IMR-90 (cell line): ENCODE measurements at regions not wholly inside any gene's neighbourhood (a gene's known extent, or its start where the extent isn't known, plus 50 kb on each side); places are given as distances from the start of the nearest gene placed in this dataset.

ENCODE experiments used
- BHLHE40 ChIP-seq: fragments of 150-350 bp; IDR thresholded peaks from 2 replicates; pipeline ENCODE4 v1.6.1; 2016; ENCODE audit warnings: mild to moderate bottlenecking, low read depth, low read length
- CEBPB ChIP-seq: IDR thresholded peaks from 2 replicates; pipeline ENCODE4 v1.6.1; 2012; ENCODE audit warnings: low read depth, low read length, improper control_type of control experiment
- CHD1 ChIP-seq: IDR thresholded peaks from 2 replicates; pipeline ENCODE4 v1.6.1; 2012; ENCODE audit warnings: low read depth, low read length, improper control_type of control experiment
- MAZ ChIP-seq: IDR thresholded peaks from 2 replicates; pipeline ENCODE4 v1.6.1; 2012; ENCODE audit warnings: low read depth, mild to moderate bottlenecking, low read length, improper control_type of control experiment, moderate library complexity, borderline replicate concordance
- MXI1 ChIP-seq: IDR thresholded peaks from 2 replicates; pipeline ENCODE4 v1.6.1; 2012; ENCODE audit warnings: low read depth, mild to moderate bottlenecking, low read length, moderate library complexity, borderline replicate concordance
- POLR2A ChIP-seq: IDR thresholded peaks from 2 replicates; pipeline ENCODE4 v1.6.1; 2012; ENCODE audit warnings: mild to moderate bottlenecking, low read depth, low read length
- RAD21 ChIP-seq: IDR thresholded peaks from 2 replicates; pipeline ENCODE4 v1.6.1; 2012; ENCODE audit warnings: low read length, improper control_type of control experiment
- RCOR1 ChIP-seq: IDR thresholded peaks from 2 replicates; pipeline ENCODE4 v1.6.1; 2012; ENCODE audit warnings: mild to moderate bottlenecking, low read length, improper control_type of control experiment; ENCODE audit not compliant: insufficient replicate concordance
- RFX5 ChIP-seq: IDR thresholded peaks from 2 replicates; pipeline ENCODE4 v1.8.0; 2012; ENCODE audit warnings: low read depth, mild to moderate bottlenecking, low read length, moderate library complexity
- TF ChIP-seq, protein P1 (sequence below): conservative IDR thresholded peaks from 2 replicates; pipeline ENCODE4 v1.5.1; 2012; ENCODE audit warnings: mild to moderate bottlenecking, low read depth, low read length, improper control_type of control experiment
- TF ChIP-seq, protein P2 (sequence below): fragments of 150-350 bp; IDR thresholded peaks from 2 replicates; pipeline ENCODE4 v1.6.1; 2017; ENCODE audit warnings: mild to moderate bottlenecking, antibody characterized with exemption, low read length, low read depth

DNA sequence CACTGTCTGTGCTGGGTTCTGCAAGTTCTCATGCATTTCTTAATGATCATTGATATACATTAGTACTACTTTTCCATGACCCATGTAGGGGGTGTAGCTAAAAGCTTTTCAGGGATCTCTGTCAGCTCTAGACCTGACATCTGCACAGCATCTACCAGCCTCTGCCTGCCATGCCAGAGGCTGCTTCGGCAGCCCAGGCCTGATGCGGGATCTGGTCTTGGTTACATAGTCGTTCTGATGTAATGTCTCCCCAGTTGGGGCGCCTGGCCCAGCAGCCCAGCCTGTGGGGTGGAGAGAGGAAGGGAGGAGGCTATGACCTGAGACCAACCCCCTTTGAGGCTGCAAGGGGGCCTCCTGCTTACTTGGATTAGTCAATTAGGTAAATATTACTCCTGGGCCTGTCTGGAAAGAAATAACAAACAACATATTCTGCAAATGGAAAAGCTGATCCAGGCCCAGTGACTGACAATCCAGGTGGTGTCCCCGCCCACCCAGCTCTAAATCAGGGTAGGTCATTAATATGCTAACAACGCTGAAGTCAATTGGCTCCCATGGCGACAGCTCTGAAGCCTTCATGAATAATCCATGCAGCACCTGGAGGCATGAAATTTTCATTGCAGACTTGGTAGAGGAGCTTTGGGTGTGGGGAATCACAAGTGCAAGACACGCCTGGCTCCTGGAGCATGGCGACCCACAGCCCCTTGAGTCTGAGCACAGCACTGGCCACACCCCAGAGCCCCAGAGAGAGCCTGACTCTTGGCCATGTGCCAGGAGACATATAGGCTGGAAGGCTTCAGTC is 575.3 kb downstream of the CMPK2 start:
- TF ChIP-seq, protein P1, sequence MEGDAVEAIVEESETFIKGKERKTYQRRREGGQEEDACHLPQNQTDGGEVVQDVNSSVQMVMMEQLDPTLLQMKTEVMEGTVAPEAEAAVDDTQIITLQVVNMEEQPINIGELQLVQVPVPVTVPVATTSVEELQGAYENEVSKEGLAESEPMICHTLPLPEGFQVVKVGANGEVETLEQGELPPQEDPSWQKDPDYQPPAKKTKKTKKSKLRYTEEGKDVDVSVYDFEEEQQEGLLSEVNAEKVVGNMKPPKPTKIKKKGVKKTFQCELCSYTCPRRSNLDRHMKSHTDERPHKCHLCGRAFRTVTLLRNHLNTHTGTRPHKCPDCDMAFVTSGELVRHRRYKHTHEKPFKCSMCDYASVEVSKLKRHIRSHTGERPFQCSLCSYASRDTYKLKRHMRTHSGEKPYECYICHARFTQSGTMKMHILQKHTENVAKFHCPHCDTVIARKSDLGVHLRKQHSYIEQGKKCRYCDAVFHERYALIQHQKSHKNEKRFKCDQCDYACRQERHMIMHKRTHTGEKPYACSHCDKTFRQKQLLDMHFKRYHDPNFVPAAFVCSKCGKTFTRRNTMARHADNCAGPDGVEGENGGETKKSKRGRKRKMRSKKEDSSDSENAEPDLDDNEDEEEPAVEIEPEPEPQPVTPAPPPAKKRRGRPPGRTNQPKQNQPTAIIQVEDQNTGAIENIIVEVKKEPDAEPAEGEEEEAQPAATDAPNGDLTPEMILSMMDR, result no peak
- no peak for TF ChIP-seq MAZ
- no peak for TF ChIP-seq RFX5
- no peak for TF ChIP-seq RAD21
- TF ChIP-seq, protein P2, sequence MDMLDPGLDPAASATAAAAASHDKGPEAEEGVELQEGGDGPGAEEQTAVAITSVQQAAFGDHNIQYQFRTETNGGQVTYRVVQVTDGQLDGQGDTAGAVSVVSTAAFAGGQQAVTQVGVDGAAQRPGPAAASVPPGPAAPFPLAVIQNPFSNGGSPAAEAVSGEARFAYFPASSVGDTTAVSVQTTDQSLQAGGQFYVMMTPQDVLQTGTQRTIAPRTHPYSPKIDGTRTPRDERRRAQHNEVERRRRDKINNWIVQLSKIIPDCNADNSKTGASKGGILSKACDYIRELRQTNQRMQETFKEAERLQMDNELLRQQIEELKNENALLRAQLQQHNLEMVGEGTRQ, result no peak
- no peak for TF ChIP-seq POLR2A
- TF ChIP-seq CEBPB, result no peak
- TF ChIP-seq CHD1, result no peak
- TF ChIP-seq RCOR1, result no peak
- TF ChIP-seq MXI1, result no peak
- no peak for TF ChIP-seq BHLHE40
